Smooth muscle cell (in vitro differentiated cells): ENCODE measurements at regions not wholly inside any gene's neighbourhood (a gene's known extent, or its start where the extent isn't known, plus 50 kb on each side); places are given as distances from the start of the nearest gene placed in this dataset.

Source experiments
- DNase-seq: peaks from one replicate; lab custom pipeline; 2025; ENCODE audit not compliant: unreplicated experiment; lab: John Stamatoyannopoulos, UW
- H2AFZ ChIP-seq: fragments of 200-600 bp; sonication (generic); 2 replicates; pipeline ENCODE4 v1.6.0; 2016; ENCODE audit warnings: antibody characterized with exemption, low read depth, mild to moderate bottlenecking
- H3F3A ChIP-seq: fragments of 200-600 bp; sonication (generic); 2 replicates; pipeline ENCODE4 v1.6.0; 2017; ENCODE audit warnings: antibody characterized with exemption, low read depth
- H3K27ac ChIP-seq: fragments of 200-600 bp; sonication (generic); 2 replicates; pipeline ENCODE4 v1.5.1; 2016; ENCODE audit warnings: low read depth, mild to moderate bottlenecking
- H3K27me3 ChIP-seq: fragments of 200-600 bp; sonication (generic); 2 replicates; pipeline ENCODE4 v1.6.1; 2016; ENCODE audit warnings: low read depth, mild to moderate bottlenecking
- H3K36me3 ChIP-seq: fragments of 200-600 bp; sonication (generic); 2 replicates; pipeline ENCODE4 v1.5.1; 2016; ENCODE audit warnings: low read depth
- H3K4me1 ChIP-seq: fragments of 200-600 bp; sonication (generic); 2 replicates; pipeline ENCODE4 v1.5.1; 2016; ENCODE audit warnings: low read depth
- H3K4me2 ChIP-seq: fragments of 200-600 bp; sonication (generic); 2 replicates; pipeline ENCODE4 v1.6.0; 2016; ENCODE audit warnings: mild to moderate bottlenecking
- H3K4me3 ChIP-seq: fragments of 200-600 bp; sonication (generic); 2 replicates; pipeline ENCODE4 v1.5.1; 2016; ENCODE audit warnings: mild to moderate bottlenecking
- H3K79me2 ChIP-seq: fragments of 200-600 bp; sonication (generic); 2 replicates; pipeline ENCODE4 v1.6.0; 2016; ENCODE audit warnings: low read depth, mild to moderate bottlenecking
- H3K9ac ChIP-seq: fragments of 200-600 bp; sonication (generic); 2 replicates; pipeline ENCODE4 v1.6.0; 2016; ENCODE audit warnings: low read depth
- H3K9me3 ChIP-seq: fragments of 200-600 bp; sonication (generic); replicated peaks from 2 replicates; pipeline ENCODE4 v1.5.1; 2016; ENCODE audit warnings: low read depth
- H4K20me1 ChIP-seq: fragments of 200-600 bp; sonication (generic); 2 replicates; pipeline ENCODE4 v1.6.0; 2016; ENCODE audit warnings: low read depth
- CTCF ChIP-seq: fragments of 200-600 bp; sonication (generic); IDR thresholded peaks from 2 replicates; pipeline ENCODE4 v1.5.1; 2017; ENCODE audit warnings: borderline replicate concordance, mild to moderate bottlenecking, antibody characterized with exemption; ENCODE audit not compliant: insufficient read depth, poor library complexity, severe bottlenecking
- WGBS: methylation state at CpG from one replicate; pipeline ENCODE4 v1.1.7; 2016; ENCODE audit warnings: low lambda C conversion rate; 5-methylcytosine and 5-hydroxymethylcytosine counted together

- no peaks in the 10 kb centered on the region for H3F3A ChIP-seq
- no peak overlapping the region for H3K9ac ChIP-seq
- H3K27me3 ChIP-seq: no peaks in the 10 kb centered on the region
- no peak for TF ChIP-seq CTCF
- no peaks in the 10 kb centered on the region for H3K9me3 ChIP-seq
- H3K4me2 ChIP-seq: no peak overlapping the region
- no peak overlapping the region for H2AFZ ChIP-seq
- H3K4me1 ChIP-seq: no peaks in the 10 kb centered on the region
- DNase-seq: no peak
- H4K20me1 ChIP-seq: no peaks in the 10 kb centered on the region
- WGBS: 89% methylated on average over 2 of the region's 2 CpGs
- no peak overlapping the region for H3K27ac ChIP-seq
- no peak overlapping the region for H3K4me3 ChIP-seq
- H3K36me3 ChIP-seq: no peaks in the 10 kb centered on the region
- no peaks in the 10 kb centered on the region for H3K79me2 ChIP-seq
Measured at GRCh38 chr1:79966438-79966837, 959.9 kb upstream of the ADGRL4 start.

GRCh38 chr1:79959635-79960034 is 953.1 kb upstream of the ADGRL4 start:
- no peaks in the 10 kb centered on the region for H3K4me1 ChIP-seq
- no peaks in the 10 kb centered on the region for H3K36me3 ChIP-seq
- H2AFZ ChIP-seq: no peak overlapping the region
- H4K20me1 ChIP-seq: no peaks in the 10 kb centered on the region
- no peak overlapping the region for H3K4me2 ChIP-seq
- no peak for DNase-seq
- H3K27me3 ChIP-seq: no peaks in the 10 kb centered on the region
- peaks cover 4% of the 10 kb centered on the region for H3K9me3 ChIP-seq
- no peak for TF ChIP-seq CTCF
- WGBS: 80% methylated on average over 1 of the region's 1 CpG
- H3F3A ChIP-seq: no peaks in the 10 kb centered on the region
- no peak overlapping the region for H3K9ac ChIP-seq
- H3K79me2 ChIP-seq: no peaks in the 10 kb centered on the region
- no peak overlapping the region for H3K27ac ChIP-seq
- H3K4me3 ChIP-seq: no peak overlapping the region

GRCh38 chr1:79955966-79956365 is 949.4 kb upstream of the ADGRL4 start:
- H3K79me2 ChIP-seq: no peaks in the 10 kb centered on the region
- no peak overlapping the region for H2AFZ ChIP-seq
- no peak overlapping the region for H3K9ac ChIP-seq
- H3K27ac ChIP-seq: no peak overlapping the region
- H3K9me3 ChIP-seq: peaks cover 4% of the 10 kb centered on the region
- no peak for DNase-seq
- no peaks in the 10 kb centered on the region for H4K20me1 ChIP-seq
- no peaks in the 10 kb centered on the region for H3K27me3 ChIP-seq
- H3K4me1 ChIP-seq: no peaks in the 10 kb centered on the region
- TF ChIP-seq CTCF: no peak
- H3K4me2 ChIP-seq: no peak overlapping the region
- H3K4me3 ChIP-seq: no peak overlapping the region
- 93% methylated on average over 1 of the region's 1 CpG for WGBS
- H3K36me3 ChIP-seq: no peaks in the 10 kb centered on the region
- H3F3A ChIP-seq: no peaks in the 10 kb centered on the region

- Histone ChIP-seq H3K4me2 (no peak overlapping the region), H3F3A (no peaks in the 10 kb centered on the region), H3K4me1 (no peaks in the 10 kb centered on the region), H3K36me3 (no peaks in the 10 kb centered on the region), H3K27me3 (no peaks in the 10 kb centered on the region), H3K4me3 (no peak overlapping the region), H4K20me1 (no peaks in the 10 kb centered on the region), H3K9ac (no peak overlapping the region), H2AFZ (no peak overlapping the region), H3K9me3 (no peaks in the 10 kb centered on the region), H3K27ac (no peak overlapping the region), H3K79me2 (no peaks in the 10 kb centered on the region)
- no peak for DNase-seq
- WGBS: 95% methylated on average over 3 of the region's 3 CpGs
- TF ChIP-seq CTCF: no peak
Measured at GRCh38 chr1:79950511-79950910, 944.0 kb upstream of the ADGRL4 start.
